ENCODE measurements at regions not wholly inside any gene's neighbourhood (a gene's known extent, or its start where the extent isn't known, plus 50 kb on each side); places are given as distances from the start of the nearest gene placed in this dataset.
"Not testable (repeated sequence)": the region's sequence is repeated elsewhere in the genome, so short reads cannot be mapped to it uniquely, and the experiment has no call there.

DNA sequence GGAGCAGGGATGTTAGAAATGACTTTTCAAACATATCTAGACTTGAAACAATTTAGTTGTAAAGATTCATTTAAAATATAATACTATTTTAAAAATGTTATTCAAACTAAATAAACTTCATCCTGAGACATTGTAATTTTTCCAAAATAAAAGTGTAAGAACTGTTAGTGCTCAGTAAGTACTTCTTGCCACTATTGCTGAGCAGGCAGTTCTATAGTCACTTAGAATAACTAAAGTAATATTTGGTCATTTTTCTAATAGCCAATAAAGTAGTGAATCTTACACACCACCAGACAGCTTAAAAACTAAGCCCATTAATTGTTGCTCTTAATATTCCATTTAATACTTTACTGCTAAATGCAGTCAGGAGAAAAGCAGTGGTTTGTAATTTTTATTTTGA lies 1120.0 kb upstream of the CDH10 start:
- no peak for DNase-seq

DNA sequence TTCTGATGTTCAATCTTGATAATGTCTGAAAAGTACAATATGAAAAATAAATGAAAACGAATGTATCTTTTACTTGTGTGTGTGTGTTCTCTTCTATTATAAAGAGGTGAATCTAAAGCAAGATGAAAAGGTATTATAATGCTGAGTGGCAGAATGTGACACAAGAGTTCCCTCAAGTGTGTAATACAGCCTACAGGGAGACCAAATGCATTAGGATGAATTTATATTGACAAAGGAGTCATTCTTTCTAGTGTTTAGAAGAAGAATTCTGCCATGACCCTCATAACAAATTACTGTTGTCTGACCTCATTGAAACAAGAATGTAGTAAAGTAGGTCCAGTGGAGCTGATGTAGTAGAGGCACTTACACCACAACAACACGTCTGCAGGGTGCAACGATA lies 1119.0 kb upstream of the CDH10 start:
- no peak for DNase-seq

- no peak for DNase-seq
Measured at GRCh38 chr5:25754895-25755294, 1110.1 kb upstream of the CDH10 start.

DNA sequence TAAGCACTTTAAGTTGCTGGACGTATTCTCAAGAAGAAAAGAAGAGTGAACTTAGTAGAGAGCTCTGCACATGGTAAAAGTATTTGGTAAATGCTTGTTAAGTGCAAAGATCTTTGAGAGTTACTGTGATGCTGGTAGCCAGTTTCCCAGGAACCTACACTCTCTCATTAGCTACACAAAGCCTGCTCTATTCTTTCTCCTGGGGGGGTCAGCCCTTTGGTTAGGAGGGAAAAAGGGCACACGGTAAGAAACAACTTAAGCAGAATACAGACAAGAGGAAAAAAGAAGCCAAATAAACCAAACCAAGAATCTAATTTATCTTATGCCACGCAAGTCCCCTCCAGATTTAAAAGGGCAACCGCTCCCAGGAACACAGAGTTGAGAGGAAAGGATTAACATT lies 1100.1 kb upstream of the CDH10 start:
- no peak for DNase-seq

DNA sequence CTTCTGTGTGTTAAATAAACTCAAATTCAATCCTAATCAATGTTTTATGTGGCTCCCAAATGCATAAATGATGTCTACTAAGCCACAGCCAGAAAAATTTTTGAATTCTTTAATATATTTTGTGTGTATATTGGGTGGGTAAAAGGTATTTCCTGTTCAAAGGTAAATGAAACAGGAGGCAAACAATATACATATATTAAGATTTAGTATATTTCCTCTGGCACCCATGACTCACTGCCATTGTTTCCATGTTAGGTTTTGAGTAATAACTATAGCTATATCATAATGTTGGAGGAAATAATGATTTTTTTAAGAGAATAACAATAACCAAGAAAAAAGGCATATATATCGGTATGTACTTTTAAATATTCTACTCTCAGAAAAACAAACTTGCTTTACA lies 1071.9 kb upstream of the CDH10 start:
- no peak for DNase-seq

DNA sequence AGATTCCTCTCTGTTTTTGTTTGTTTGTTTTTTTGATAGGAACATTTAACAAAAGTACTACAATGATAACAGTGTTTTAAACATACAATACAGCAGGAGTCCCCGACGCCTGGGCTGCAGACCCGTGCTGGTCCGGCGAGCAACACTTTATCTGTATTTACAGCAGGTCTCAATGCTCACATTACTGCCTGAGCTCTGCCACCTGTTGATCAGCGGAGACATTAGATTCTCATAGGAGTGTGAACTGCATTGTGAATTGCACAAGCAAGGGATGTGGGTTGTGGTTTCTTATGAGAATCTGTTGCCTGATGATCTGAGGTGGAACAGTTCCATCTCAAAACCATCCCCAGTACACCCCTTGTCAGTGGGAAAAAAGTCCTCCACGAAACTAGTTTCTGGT lies 1068.5 kb upstream of the CDH10 start:
- no peak for DNase-seq

DNA sequence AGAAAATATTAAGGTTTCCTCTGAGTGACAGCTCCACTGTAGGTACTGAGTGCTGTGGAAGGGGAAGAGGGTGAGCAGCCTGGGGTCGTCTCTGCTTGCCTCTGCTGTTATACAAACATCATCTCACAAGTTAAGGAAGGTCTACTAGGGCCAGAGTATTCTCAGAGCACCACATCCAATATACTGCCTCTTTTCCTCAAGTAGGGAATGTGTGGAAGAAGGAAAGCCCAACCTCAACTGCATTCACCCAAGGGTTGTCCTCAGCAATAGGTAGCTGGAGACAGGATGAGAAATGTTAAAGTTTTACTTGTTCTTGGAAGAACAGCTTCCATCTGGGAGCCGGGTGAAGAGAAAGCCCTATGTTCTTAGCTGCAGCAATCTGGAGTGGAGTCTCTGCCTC lies 1062.3 kb upstream of the CDH10 start:
- DNase-seq, result no peak

- DNase-seq, result no peak
Measured at GRCh38 chr5:25701936-25702335, 1057.2 kb upstream of the CDH10 start.

- no peak for DNase-seq
Measured at GRCh38 chr5:25694801-25695200, 1050.0 kb upstream of the CDH10 start.

- no peak for DNase-seq
Measured at GRCh38 chr5:25688156-25688555, 1043.4 kb upstream of the CDH10 start.

GRCh38 chr5:25669645-25670401 lies 1025.0 kb upstream of the CDH10 start:
- no peak for DNase-seq

GRCh38 chr5:25662610-25663009 lies 1017.8 kb upstream of the CDH10 start:
- no peak for DNase-seq

GRCh38 chr5:25650316-25650715 lies 1005.5 kb upstream of the CDH10 start:
- DNase-seq, result not testable (repeated sequence)

GRCh38 chr5:25649628-25650265 lies 1005.0 kb upstream of the CDH10 start:
- DNase-seq, result no peak

DNA sequence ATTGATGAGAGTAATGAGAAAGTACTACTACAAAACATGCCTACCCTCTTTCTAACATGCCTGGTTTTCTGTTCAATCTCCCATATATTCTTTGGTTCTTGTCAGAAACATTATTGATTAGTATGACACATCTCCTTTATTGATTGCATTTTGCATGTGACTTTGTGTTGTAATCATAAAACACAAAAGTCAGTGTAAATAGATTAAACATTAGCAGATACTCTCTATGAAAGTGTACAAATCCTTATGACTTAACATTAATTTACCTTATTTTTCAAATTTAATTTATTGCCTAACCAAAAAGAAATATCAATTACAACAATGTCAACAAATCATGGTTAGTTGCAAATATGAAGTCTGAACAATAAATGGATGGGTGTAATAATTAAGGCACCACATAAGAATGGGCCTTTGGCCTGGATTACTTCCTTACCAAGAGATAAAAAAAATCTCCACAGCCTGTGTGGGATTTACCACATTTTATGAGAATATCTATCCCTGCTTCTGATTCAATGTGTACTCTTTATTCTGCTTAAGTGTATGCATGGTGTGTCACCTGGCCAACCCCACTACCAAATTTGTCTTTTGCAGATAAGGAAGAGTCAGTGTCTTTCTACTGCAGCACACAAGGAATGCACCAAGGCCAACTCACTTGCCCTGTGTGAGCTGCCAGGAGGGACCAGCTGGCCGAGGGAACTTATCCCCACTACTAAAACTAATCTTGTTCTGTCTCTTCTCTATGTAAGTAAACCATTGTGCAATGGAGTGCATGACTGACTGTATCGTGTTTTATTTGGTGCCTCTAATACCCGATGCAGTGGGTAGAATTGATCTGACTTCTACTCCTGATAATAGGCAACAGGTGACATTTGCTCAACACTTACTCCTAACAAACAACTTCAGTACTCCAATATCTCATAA lies 1001.9 kb upstream of the CDH10 start:
- no peak for DNase-seq

- DNase-seq, result no peak
Measured at GRCh38 chr5:25641124-25641523, 996.3 kb upstream of the CDH10 start.

DNA sequence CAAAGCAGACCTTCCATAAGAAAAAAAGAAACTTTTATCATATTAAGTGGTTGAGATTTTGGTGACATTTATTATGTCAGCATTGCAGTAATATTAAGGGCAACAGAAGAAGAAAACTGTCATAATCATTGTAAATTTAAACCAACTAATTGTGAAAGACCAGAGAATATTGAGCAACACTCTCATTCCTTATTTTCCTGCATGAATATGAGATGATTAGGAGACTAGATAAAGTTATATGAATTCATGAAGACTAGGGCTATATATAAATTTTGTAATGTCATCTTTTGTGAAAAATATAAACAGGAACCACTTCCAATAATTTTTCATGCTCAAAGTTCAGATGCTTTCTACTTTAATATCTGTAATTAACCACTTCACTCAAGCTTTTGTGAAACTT lies 974.5 kb upstream of the CDH10 start:
- DNase-seq, result no peak

GRCh38 chr5:25618821-25619220 lies 974.0 kb upstream of the CDH10 start:
- DNase-seq, result no peak

- DNase-seq, result peak; percentile 6
Measured at GRCh38 chr5:25614466-25614865, 969.7 kb upstream of the CDH10 start.

DNA sequence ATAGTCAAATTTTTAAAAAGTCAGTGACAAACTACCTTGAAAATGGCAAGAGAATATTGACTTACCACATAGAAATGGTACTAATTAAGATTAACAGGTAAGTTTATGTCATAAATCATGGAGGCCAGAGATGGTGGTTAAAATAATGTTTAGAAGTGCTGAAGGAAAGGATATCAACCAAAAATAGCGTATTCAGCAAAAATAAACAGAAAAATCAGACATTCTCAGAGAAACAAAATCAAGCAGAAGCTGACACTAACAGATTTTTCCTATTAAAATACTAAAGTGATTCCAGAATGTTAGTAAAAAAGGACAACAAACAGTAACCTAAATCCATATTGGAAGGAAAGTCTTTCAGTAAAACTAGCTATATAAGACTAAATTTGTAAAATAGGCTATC lies 959.9 kb upstream of the CDH10 start:
- no peak for DNase-seq

DNA sequence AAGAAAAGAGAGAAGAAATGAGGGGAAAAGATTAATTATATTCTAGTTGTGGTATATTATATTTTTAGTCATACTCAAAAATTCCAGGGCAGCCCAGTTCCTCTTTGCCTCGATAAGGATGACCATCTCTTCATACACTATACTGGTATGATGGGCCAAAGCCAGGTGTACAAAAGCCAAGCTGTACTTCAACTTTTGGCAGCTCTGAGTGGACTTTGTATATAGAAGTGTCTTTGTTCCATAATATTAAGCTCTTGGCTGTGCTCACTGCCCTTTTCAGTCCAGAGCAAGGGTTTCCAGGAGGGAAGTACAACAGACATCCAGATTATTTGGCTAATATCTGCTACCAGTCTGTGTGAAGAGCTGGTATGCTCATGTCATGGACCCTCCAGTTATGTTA lies 934.3 kb upstream of the CDH10 start:
- no peak for DNase-seq

GRCh38 chr5:25573691-25574090 lies 928.9 kb upstream of the CDH10 start:
- no peak for DNase-seq

- DNase-seq, result no peak
Measured at GRCh38 chr5:25570067-25570583, 925.3 kb upstream of the CDH10 start.
